T-helper 2 cell treated with Interferon-gamma antibody and Interleukin-4, amounts not matched to agents 5 μg/mL and 100 μg/mL, for 36 hours (primary cell): ENCODE measurements at regions not wholly inside any gene's neighbourhood (a gene's known extent, or its start where the extent isn't known, plus 50 kb on each side); places are given as distances from the start of the nearest gene placed in this dataset.

Experiments used
- DNase-seq: peaks from one replicate; pipeline ENCODE4 v3.0.0; 2021; ENCODE audit warnings: low spot score
- H3K27ac Mint-ChIP-seq: one replicate; pipeline ENCODE4 v1.8.0; 2021; ENCODE audit warnings: mild to moderate bottlenecking, mixed read lengths
- H3K27me3 Mint-ChIP-seq: one replicate; pipeline ENCODE4 v1.8.0; 2021; ENCODE audit warnings: low read depth, mixed read lengths
- H3K36me3 Mint-ChIP-seq: one replicate; pipeline ENCODE4 v1.8.0; 2021; ENCODE audit warnings: low read depth, mixed read lengths
- H3K4me1 Mint-ChIP-seq: one replicate; pipeline ENCODE4 v1.8.0; 2021; ENCODE audit warnings: low read depth, mixed read lengths
- H3K4me3 Mint-ChIP-seq: one replicate; pipeline ENCODE4 v1.8.0; 2022; ENCODE audit warnings: mild to moderate bottlenecking, moderate library complexity, mixed read lengths
- H3K9me3 Mint-ChIP-seq: one replicate; pipeline ENCODE4 v1.8.0; 2021; ENCODE audit warnings: mixed read lengths

DNA sequence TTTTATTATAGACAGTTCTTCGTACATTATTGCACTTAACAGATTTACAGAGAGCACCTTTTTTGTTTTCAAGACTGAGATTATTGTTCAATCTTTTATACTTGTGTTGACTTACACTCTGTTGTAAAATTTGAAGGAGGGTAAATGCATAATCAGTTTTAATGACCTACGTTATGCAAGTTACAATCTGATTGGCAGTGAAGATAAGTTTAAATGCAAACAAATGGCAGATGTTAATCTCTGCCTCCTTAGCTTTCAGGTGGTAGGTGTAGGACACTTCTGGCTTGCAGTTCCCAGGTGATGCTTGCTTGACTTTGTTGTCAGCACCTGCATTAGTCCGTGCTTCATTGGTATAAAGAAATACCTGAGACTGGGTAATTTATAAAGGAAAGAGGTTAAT lies 424.9 kb downstream of the FGF9 start:
- Mint-ChIP-seq H3K4me1 (no peaks in the 10 kb centered on the region), H3K27me3 (no peaks in the 10 kb centered on the region), H3K4me3 (no peak overlapping the region), H3K9me3 (peaks cover 25% of the 10 kb centered on the region), H3K27ac (no peak overlapping the region), H3K36me3 (no peaks in the 10 kb centered on the region)
- no peak for DNase-seq

DNA sequence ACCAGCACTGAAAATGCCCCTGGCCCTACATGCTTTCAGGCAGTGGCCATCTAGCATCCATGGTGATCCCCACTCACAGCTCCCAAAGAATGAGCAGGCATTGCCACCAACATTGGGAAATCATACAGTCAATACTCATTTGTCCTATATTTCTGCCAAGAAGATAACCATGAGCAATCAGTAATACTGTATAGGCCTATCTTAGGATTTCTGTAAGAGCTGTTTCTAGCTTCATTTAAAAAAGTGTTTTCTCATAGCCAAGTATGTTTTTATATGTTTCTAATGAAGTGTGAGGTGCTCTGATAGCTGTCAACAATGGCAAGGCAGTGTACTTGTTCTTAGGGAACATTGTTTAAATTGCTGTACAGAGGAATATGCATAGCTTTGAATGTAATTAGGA lies 428.7 kb downstream of the FGF9 start:
- H3K36me3 Mint-ChIP-seq, result no peaks in the 10 kb centered on the region
- no peaks in the 10 kb centered on the region for H3K27me3 Mint-ChIP-seq
- DNase-seq, result no peak
- no peak overlapping the region for H3K27ac Mint-ChIP-seq
- H3K9me3 Mint-ChIP-seq, result peaks cover 17% of the 10 kb centered on the region
- H3K4me3 Mint-ChIP-seq, result no peak overlapping the region
- H3K4me1 Mint-ChIP-seq, result peaks cover 2% of the 10 kb centered on the region

DNA sequence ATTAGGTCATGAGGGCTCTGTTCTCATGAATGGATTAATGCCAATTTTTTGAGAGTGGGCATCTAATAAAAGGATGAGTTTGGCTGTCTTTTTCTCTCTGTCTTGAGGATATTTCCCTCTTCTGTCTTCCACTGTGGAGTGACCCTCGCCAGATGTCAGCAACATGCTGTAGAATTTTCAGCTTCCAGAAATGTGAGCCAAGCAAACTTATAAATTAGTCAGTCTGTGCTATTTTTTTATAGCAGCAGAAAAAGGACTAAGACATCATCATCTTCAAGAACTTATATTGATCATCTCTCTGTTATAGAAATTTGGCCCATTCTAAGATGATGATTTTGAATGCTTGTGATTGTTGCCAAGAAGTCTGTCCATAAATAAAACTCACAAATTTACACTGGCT lies 431.4 kb downstream of the FGF9 start:
- Mint-ChIP-seq H3K36me3 (no peaks in the 10 kb centered on the region), H3K4me3 (no peak overlapping the region), H3K27me3 (no peaks in the 10 kb centered on the region), H3K4me1 (peaks cover 15% of the 10 kb centered on the region), H3K27ac (no peak overlapping the region), H3K9me3 (no peaks in the 10 kb centered on the region)
- DNase-seq, result no peak

DNA sequence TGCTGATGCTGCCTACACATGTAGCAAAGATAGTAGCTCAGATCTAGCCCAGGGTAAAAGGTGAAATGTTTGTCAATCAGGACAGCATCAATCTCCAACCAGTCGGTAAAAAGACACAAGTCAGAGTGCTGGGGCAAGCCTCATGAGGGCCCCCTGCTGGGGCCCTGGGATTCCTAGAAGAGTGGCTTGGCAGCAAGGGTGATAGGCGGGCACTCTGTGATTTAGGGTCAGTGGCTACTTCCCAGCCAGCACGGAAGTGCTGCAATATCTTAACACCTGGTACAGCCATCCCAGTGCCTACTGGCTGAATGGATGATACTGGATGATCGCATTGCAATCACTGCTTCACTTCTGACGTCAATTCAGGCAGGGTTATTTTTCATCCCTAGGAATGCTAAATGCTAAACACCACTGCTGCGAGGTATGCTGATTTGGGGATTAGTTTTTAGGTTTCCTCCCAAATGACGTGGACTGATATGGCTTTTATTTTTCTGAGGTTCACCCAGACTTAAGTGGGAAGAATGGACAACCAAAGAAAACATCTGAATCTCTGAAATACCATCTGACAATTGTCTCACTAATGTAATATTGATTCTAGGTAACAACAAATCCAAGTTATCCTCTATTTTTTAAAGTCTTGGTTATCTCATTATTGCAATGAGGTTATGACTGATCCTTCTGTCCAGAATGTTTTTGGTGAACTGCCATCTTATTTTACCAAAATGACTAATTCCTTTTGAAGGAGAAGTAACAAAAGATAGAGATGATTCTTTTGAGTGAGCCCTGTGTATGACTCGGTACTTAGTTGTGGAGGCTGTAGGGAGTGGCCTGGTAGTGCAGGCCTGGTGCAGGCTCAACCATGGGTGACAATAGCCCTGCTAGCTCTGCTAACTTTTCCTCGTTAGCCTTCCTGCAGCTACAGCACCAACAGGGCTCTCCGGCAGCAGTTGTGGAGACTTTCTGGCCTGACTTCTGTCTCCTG lies 432.5 kb downstream of the FGF9 start:
- no peak for DNase-seq
- Mint-ChIP-seq H3K27ac (no peak overlapping the region), H3K4me3 (no peak overlapping the region), H3K9me3 (no peaks in the 10 kb centered on the region), H3K4me1 (peaks cover 25% of the 10 kb centered on the region), H3K36me3 (no peaks in the 10 kb centered on the region), H3K27me3 (no peaks in the 10 kb centered on the region)

DNA sequence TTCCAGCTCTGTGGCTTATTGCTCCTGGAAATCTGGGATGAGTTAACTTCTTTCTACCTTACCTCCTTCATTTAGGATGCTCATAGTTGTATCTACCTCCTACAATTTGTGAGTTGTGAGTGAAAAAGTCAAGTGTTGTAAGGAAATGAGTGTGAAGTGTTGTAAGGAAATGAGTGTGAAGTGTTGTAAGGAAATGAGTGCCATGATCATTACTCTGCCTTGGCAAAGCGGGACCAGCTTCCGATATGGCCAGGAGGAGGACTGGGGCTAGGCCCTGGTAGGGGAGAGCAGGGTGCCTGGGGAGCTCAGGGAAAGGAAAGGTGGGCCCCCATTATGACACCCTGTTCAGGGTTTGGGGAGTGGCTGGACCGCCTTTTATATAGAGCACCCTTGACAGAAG lies 435.2 kb downstream of the FGF9 start:
- H3K27ac Mint-ChIP-seq, result no peak overlapping the region
- H3K36me3 Mint-ChIP-seq, result no peaks in the 10 kb centered on the region
- no peak for DNase-seq
- no peak overlapping the region for H3K4me3 Mint-ChIP-seq
- H3K9me3 Mint-ChIP-seq, result peaks cover 2% of the 10 kb centered on the region
- H3K4me1 Mint-ChIP-seq, result peaks cover 42% of the 10 kb centered on the region
- H3K27me3 Mint-ChIP-seq, result no peaks in the 10 kb centered on the region

DNA sequence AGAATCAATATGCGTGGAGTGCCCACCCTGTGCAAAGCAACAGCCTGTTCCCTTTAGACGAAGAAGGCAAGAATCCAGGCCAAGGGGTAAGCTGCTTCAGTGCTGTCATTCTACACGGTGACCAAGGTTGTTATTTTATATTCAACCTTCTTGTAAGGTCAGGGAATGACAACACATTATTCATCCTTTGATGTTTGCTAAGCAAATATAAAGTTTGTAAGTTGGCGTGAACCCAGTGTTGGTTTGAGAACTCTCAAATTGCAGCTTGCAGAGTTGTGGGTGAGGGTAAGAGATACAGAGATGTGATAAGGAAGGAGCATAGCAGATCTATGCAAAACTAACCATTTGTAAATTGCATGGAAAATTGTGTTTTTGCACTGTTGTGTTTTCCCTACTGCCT lies 436.7 kb downstream of the FGF9 start:
- DNase-seq, result no peak
- Mint-ChIP-seq H3K36me3 (no peaks in the 10 kb centered on the region), H3K27me3 (no peaks in the 10 kb centered on the region), H3K4me1 (peaks cover 54% of the 10 kb centered on the region), H3K27ac (peak overlapping the region; percentile 73), H3K4me3 (peak overlapping the region; percentile 25), H3K9me3 (peaks cover 4% of the 10 kb centered on the region)

DNA sequence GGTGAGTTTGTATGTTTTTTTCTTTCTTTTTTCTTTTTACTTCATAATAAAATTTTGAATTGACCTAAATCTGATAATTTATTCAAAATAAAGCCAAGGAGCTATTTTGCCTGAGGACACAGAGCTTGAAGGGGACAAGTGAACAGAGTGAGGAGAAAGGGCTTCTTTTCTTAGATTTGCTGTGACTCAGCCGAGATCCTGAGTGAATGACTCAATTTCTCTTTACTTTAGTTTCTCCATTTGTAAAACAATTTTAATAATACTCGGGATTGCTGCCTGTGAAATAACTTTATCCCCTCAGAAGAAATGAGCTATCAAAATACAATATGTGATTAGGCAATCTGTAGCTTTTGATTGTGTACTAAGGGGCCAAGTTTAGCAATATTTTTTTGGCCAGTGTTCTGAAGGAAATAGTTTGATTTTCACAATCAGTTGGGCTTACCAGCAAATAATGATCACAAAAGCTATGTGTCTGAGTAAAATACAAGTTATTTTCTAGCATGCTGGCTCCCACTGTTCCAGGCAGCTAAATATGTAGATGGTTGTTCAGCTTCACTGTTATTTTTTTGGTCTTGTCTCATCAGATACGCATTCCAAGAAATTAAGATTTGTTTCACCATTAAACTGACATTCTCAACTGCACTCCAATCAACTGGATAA lies 437.5 kb downstream of the FGF9 start:
- peak overlapping the region; percentile 25 for H3K4me3 Mint-ChIP-seq
- no peak for DNase-seq
- H3K27me3 Mint-ChIP-seq, result no peaks in the 10 kb centered on the region
- peaks cover 3% of the 10 kb centered on the region for H3K36me3 Mint-ChIP-seq
- H3K27ac Mint-ChIP-seq, result peak overlapping the region; percentile 49
- H3K9me3 Mint-ChIP-seq, result peaks cover 12% of the 10 kb centered on the region
- peaks cover 53% of the 10 kb centered on the region for H3K4me1 Mint-ChIP-seq

DNA sequence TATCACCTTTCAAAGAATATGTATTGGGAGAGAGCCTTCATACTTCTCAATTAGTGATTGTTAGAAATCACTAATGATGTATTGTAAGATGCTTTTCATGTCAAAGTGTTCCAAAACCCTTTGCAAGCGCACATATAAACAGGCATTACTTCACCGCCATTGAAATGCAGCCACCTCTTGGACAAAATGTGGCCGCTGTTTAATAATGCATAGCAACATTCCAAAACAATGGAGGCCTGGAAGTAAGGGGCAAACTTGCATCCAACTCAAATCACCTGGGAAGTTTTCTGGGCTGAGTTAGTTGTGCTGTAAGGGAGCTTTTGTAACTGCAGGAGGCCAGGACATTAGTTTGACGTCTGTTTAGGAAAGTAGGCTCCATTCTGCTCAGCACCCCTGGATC lies 438.1 kb downstream of the FGF9 start:
- DNase-seq, result no peak
- no peak overlapping the region for H3K27ac Mint-ChIP-seq
- H3K4me3 Mint-ChIP-seq, result no peak overlapping the region
- H3K27me3 Mint-ChIP-seq, result no peaks in the 10 kb centered on the region
- peaks cover 5% of the 10 kb centered on the region for H3K36me3 Mint-ChIP-seq
- H3K9me3 Mint-ChIP-seq, result peaks cover 18% of the 10 kb centered on the region
- H3K4me1 Mint-ChIP-seq, result peaks cover 56% of the 10 kb centered on the region

DNA sequence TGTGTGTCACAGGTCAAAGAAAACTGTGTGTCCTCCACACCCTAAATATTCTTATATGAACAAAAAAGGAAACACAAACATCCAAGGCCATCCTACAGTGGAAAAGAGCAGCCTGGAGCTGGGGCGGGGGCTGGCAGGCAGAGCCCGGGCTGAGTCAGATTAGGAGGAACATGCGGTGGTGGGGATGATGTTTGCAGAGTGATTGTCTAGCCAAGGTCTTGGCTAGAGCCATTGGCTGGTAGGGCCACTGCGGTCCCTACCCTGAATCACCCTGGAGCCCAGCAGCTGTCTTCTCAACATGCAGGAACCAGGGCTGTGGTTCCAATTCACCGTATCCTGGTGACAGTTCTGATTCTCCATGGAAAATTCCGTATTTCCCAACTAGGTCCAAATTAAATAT lies 439.5 kb downstream of the FGF9 start:
- Mint-ChIP-seq H3K4me1 (peaks cover 64% of the 10 kb centered on the region), H3K27ac (no peak overlapping the region), H3K36me3 (peaks cover 7% of the 10 kb centered on the region), H3K4me3 (no peak overlapping the region), H3K9me3 (peaks cover 26% of the 10 kb centered on the region), H3K27me3 (no peaks in the 10 kb centered on the region)
- no peak for DNase-seq

DNA sequence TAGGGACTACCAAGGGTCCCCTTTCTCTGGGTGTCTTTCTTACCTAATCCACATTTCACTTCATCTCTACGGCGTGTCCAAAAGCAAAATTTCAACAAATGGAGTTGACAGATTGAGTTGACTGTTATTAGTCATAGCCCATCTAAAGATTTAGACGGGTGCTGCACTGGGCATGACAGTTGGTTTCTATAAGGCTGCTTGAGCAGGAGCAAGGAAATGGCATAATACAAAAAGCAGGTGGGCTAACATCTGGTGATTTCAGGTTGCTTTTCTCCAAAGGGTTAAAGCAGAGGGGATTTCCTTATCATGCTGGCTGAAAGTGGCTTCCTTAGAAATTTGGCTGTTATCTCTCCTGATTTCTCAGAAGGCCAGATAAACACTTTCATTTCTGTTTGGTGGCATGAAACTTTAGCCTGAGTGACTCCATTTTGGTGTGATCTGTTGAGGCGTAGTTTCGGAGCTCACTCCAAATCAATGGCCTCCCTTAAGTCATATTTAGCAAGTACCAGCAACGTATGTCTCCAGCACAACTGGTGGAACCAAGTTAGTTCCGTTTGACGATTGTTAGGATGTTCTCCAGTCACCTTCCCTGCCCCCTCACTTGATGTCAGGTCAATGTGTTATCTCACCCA lies 440.4 kb downstream of the FGF9 start:
- peak overlapping the region; percentile 42 for H3K27ac Mint-ChIP-seq
- H3K4me1 Mint-ChIP-seq, result peaks cover 65% of the 10 kb centered on the region
- peaks cover 29% of the 10 kb centered on the region for H3K9me3 Mint-ChIP-seq
- H3K4me3 Mint-ChIP-seq, result no peak overlapping the region
- H3K27me3 Mint-ChIP-seq, result no peaks in the 10 kb centered on the region
- peaks cover 7% of the 10 kb centered on the region for H3K36me3 Mint-ChIP-seq
- DNase-seq, result no peak

DNA sequence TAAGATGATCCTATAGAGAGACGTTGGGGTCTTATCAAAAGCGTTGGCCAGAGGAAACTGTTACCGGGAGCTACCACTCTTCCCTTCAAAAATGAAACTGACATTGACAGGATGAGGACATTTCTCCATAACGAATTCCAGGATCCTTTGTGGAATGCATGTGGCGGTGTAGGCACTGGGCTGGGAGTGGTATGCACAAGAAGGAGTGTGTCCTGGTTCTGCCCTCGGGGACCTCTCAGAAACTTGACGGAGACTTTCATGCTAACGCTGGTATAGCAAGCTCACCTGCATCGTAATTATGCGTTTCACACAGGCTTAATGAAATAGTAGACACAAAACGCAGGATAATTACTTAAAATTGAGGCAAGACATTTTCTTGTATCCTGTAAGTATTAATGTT lies 441.1 kb downstream of the FGF9 start:
- H3K27me3 Mint-ChIP-seq, result peaks cover 2% of the 10 kb centered on the region
- H3K36me3 Mint-ChIP-seq, result peaks cover 7% of the 10 kb centered on the region
- peaks cover 29% of the 10 kb centered on the region for H3K9me3 Mint-ChIP-seq
- no peak for DNase-seq
- peaks cover 62% of the 10 kb centered on the region for H3K4me1 Mint-ChIP-seq
- no peak overlapping the region for H3K4me3 Mint-ChIP-seq
- H3K27ac Mint-ChIP-seq, result no peak overlapping the region

DNA sequence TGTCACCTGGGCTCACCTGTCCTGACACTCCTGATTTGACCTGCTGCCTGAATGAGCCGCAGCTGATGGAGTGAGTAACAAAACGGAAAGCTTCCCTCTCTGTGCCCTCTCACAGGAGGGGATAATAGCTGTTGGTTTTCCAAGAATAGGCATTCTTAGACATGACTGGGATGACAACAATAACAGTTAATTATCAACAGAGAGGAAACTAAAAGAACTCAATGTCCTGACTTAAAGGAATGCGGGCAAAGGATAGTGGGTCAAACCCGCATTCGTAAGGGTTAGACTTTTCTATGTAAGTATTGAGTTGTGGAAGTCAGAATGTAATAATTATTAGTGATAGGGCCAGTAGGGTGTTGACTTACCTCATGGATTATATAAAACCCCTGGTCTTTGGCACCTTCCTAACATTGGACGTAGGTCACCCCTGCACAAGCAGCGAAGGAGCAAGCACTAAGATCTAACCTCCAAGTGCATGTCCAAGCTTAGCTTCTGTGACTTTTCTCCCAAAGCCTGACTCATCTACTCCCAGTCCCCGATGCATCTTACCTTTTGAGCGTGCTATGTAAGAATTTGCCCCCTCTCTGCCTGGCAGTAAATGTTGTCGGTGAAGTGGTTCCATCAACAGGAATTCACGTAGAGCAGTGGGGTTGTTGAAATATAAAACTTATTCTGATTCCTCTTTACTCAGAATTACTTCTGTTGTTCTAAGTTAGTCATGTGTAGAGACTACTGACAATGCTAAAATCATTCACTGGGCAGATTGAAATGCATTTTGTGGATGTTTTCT lies 442.3 kb downstream of the FGF9 start:
- no peak for DNase-seq
- Mint-ChIP-seq H3K4me3 (no peak overlapping the region), H3K9me3 (peaks cover 29% of the 10 kb centered on the region), H3K4me1 (peaks cover 52% of the 10 kb centered on the region), H3K27me3 (peaks cover 2% of the 10 kb centered on the region), H3K36me3 (peaks cover 7% of the 10 kb centered on the region), H3K27ac (no peak overlapping the region)

DNA sequence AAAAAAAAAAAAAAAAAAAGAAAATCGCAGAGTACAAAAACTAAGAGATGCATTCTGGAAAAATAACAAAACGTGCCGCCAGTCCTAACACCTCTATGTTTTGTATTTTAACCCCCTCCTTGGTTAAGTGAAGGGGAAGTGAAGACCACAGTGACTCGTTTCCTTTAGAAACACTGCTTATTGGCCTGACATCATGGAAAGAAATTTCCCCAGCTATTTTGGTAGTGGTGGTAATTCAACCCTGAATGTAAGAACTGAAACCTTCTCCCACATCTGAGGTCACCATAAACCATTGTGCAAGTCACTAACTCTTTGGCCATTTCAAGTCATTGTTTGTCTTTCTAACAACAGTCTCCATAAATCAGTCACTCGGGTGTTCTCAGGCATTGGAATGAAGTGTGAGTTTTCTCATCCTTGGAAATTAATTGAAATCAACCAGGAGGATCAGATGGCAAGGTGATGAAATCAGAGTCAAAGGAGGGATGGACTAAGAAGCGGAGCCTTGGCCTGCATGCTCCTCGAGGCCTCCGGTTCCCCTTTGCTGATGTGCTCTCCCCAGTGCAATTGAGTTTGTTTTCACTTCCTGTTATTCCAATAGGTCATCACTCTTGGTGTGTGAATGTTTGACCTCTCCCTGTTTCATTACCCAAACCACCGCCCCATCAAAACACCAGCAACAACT lies 443.9 kb downstream of the FGF9 start:
- H3K4me3 Mint-ChIP-seq, result peak overlapping the region; percentile 55
- peak; percentile 61 for DNase-seq
- peaks cover 29% of the 10 kb centered on the region for H3K9me3 Mint-ChIP-seq
- H3K27me3 Mint-ChIP-seq, result peaks cover 2% of the 10 kb centered on the region
- H3K4me1 Mint-ChIP-seq, result peaks cover 41% of the 10 kb centered on the region
- peaks cover 7% of the 10 kb centered on the region for H3K36me3 Mint-ChIP-seq
- H3K27ac Mint-ChIP-seq, result peak overlapping the region; percentile 91
